CD4-positive, alpha-beta T cell (primary cell): ENCODE measurements at regions not wholly inside any gene's neighbourhood (a gene's known extent, or its start where the extent isn't known, plus 50 kb on each side); places are given as distances from the start of the nearest gene placed in this dataset.

Experiments used
- ATAC-seq: fragments of 200-7000 bp; cut with Tn5 transposase; one replicate; pipeline ENCODE4 v1.10.0; 2022; ENCODE audit warnings: mild to moderate bottlenecking; ENCODE audit not compliant: poor library complexity
- CTCF ChIA-PET: fragments of 350-600 bp; sonication (Branson Sonifier 250); formaldehyde crosslinking; loops from one replicate; lab custom pipeline; 2021; ENCODE audit warnings: antibody characterized with exemption, inconsistent platforms; lab: Charles Lee
- POLR2A ChIA-PET: fragments of 350-600 bp; sonication (Branson Sonifier 250); formaldehyde crosslinking; loops from one replicate; lab custom pipeline; 2021; ENCODE audit warnings: antibody characterized with exemption, inconsistent platforms; lab: Charles Lee
- DNase-seq, 14 experiments: peaks; one replicate each; pipeline ENCODE4 v3.0.0-alpha.2; 2013 to 2020; ENCODE audit warnings: mixed read lengths in 2 of 14
- H3K27ac ChIP-seq, 2 donors: one replicate each; pipeline versions ENCODE4 v1.5.1 to v1.7.0; 2013; ENCODE audit warnings: low read length in 2 of 2, low read depth in 1 of 2, mild to moderate bottlenecking in 1 of 2
- H3K27me3 ChIP-seq, 2 experiments: 1 replicate in 1 of 2; 2 replicates in 1 of 2; pipeline versions ENCODE4 v1.6.1 to v1.7.0; 2013; ENCODE audit warnings: low read length in 2 of 2, control low read depth in 1 of 2, mild to moderate bottlenecking in 1 of 2, moderate library complexity in 1 of 2; ENCODE audit not compliant: insufficient read depth in 2 of 2, control insufficient read depth in 1 of 2
- H3K36me3 ChIP-seq: one replicate; pipeline ENCODE4 v1.6.1; 2013; ENCODE audit warnings: low read length, control low read depth; ENCODE audit not compliant: insufficient read depth
- H3K4me1 ChIP-seq: one replicate; pipeline ENCODE4 v1.6.1; 2013; ENCODE audit warnings: low read length, control low read depth; ENCODE audit not compliant: insufficient read depth
- H3K4me3 ChIP-seq: one replicate; pipeline ENCODE4 v1.5.1; 2013; ENCODE audit warnings: mild to moderate bottlenecking, low read length, moderate library complexity
- H3K9me3 ChIP-seq, 2 experiments: 1 replicate in 1 of 2; 2 replicates in 1 of 2; pipeline versions ENCODE4 v1.6.1 to v1.7.0; 2013; ENCODE audit warnings: low read length in 2 of 2, mild to moderate bottlenecking in 2 of 2, control low read depth in 1 of 2, moderate library complexity in 1 of 2; ENCODE audit not compliant: control insufficient read depth in 1 of 2, insufficient read depth in 1 of 2
- H3K27ac Mint-ChIP-seq: one replicate; pipeline ENCODE4 v1.8.0; 2020; ENCODE audit warnings: mixed read lengths
- H3K27me3 Mint-ChIP-seq: one replicate; pipeline ENCODE4 v1.8.0; 2021; ENCODE audit warnings: mixed read lengths
- H3K36me3 Mint-ChIP-seq: one replicate; pipeline ENCODE4 v1.8.0; 2021; ENCODE audit warnings: low read depth, mixed read lengths
- H3K4me1 Mint-ChIP-seq: one replicate; pipeline ENCODE4 v1.8.0; 2021; ENCODE audit warnings: low read depth, mixed read lengths
- H3K4me3 Mint-ChIP-seq: one replicate; pipeline ENCODE4 v1.8.0; 2020; ENCODE audit warnings: mild to moderate bottlenecking, mixed read lengths
- H3K9me3 Mint-ChIP-seq: one replicate; pipeline ENCODE4 v1.8.0; 2020; ENCODE audit warnings: mixed read lengths
- intact Hi-C, 2 experiments: fragments of 100-400 bp; cut with DNase I in 1 of 2; cut with micrococcal nuclease in 1 of 2; formaldehyde crosslinking; loops; one replicate each; pipeline versions ENCODE4 v1.15.1 to v1.9.0; 2023 to 2025; cut with DNase I, micrococcal nuclease
- TF ChIP-seq, protein P1 (sequence below): fragments of 200-600 bp; IDR thresholded peaks from one replicate; pipeline ENCODE4 v1.8.0; 2022; ENCODE audit warnings: antibody characterized with exemption, mild to moderate bottlenecking

GRCh38 chrX:34884817-34885216 is 57.8 kb upstream of the FAM47B start:
- H3K36me3 Mint-ChIP-seq, result no peaks in the 10 kb centered on the region
- H3K27me3 ChIP-seq, result no peaks in the 10 kb centered on the region
- H3K4me1 ChIP-seq, result no peaks in the 10 kb centered on the region
- DNase-seq, result no peak
- no peaks in the 10 kb centered on the region for H3K9me3 ChIP-seq
- ChIA-PET POLR2A (no interaction called here), CTCF (interaction anchor here (1.0 kb wide), 1 partner anchor 11 kb away, joined by 3 read pairs; no protein-coding TSS in a partner anchor)
- no peak overlapping the region for H3K4me3 ChIP-seq
- H3K36me3 ChIP-seq, result no peaks in the 10 kb centered on the region
- no peak overlapping the region for H3K4me3 Mint-ChIP-seq
- TF ChIP-seq, protein P1, sequence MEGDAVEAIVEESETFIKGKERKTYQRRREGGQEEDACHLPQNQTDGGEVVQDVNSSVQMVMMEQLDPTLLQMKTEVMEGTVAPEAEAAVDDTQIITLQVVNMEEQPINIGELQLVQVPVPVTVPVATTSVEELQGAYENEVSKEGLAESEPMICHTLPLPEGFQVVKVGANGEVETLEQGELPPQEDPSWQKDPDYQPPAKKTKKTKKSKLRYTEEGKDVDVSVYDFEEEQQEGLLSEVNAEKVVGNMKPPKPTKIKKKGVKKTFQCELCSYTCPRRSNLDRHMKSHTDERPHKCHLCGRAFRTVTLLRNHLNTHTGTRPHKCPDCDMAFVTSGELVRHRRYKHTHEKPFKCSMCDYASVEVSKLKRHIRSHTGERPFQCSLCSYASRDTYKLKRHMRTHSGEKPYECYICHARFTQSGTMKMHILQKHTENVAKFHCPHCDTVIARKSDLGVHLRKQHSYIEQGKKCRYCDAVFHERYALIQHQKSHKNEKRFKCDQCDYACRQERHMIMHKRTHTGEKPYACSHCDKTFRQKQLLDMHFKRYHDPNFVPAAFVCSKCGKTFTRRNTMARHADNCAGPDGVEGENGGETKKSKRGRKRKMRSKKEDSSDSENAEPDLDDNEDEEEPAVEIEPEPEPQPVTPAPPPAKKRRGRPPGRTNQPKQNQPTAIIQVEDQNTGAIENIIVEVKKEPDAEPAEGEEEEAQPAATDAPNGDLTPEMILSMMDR, result no peak
- H3K9me3 Mint-ChIP-seq, result no peaks in the 10 kb centered on the region
- H3K27ac Mint-ChIP-seq, result no peak overlapping the region
- H3K27me3 Mint-ChIP-seq, result no peaks in the 10 kb centered on the region
- no peaks in the 10 kb centered on the region for H3K4me1 Mint-ChIP-seq
- intact Hi-C loops, result no loop called here
- ATAC-seq, result no peak
- H3K27ac ChIP-seq, result no peak overlapping the region

GRCh38 chrX:34886011-34886410 is 56.6 kb upstream of the FAM47B start:
- H3K9me3 ChIP-seq, result no peaks in the 10 kb centered on the region
- ChIA-PET CTCF (no interaction called here), POLR2A (no interaction called here)
- TF ChIP-seq, protein P1, result no peak
- intact Hi-C loops, result no loop called here
- no peaks in the 10 kb centered on the region for H3K36me3 Mint-ChIP-seq
- ATAC-seq (no peak), DNase-seq (no peak)
- no peaks in the 10 kb centered on the region for H3K36me3 ChIP-seq
- no peak overlapping the region for H3K4me3 Mint-ChIP-seq
- no peaks in the 10 kb centered on the region for H3K4me1 ChIP-seq
- H3K27ac Mint-ChIP-seq, result no peak overlapping the region
- no peaks in the 10 kb centered on the region for H3K27me3 ChIP-seq
- H3K4me3 ChIP-seq, result no peak overlapping the region
- no peaks in the 10 kb centered on the region for H3K4me1 Mint-ChIP-seq
- H3K27me3 Mint-ChIP-seq, result no peaks in the 10 kb centered on the region
- no peaks in the 10 kb centered on the region for H3K9me3 Mint-ChIP-seq
- no peak overlapping the region for H3K27ac ChIP-seq

GRCh38 chrX:34891391-34891790 is 51.2 kb upstream of the FAM47B start:
- no peaks in the 10 kb centered on the region for H3K4me1 Mint-ChIP-seq

More at GRCh38 chrX:34891391-34891790, 51.2 kb upstream of the FAM47B start:
- no peak overlapping the region for H3K27ac ChIP-seq
- intact Hi-C loops, result no loop called here
- DNase-seq, result no peak
- H3K4me3 ChIP-seq, result no peak overlapping the region
- Mint-ChIP-seq H3K27ac (no peak overlapping the region), H3K36me3 (no peaks in the 10 kb centered on the region), H3K4me3 (no peak overlapping the region), H3K27me3 (no peaks in the 10 kb centered on the region), H3K9me3 (no peaks in the 10 kb centered on the region)
- no peaks in the 10 kb centered on the region for H3K36me3 ChIP-seq
- H3K27me3 ChIP-seq, result no peaks in the 10 kb centered on the region
- POLR2A ChIA-PET, result no interaction called here
- CTCF ChIA-PET, result no interaction called here
- no peaks in the 10 kb centered on the region for H3K4me1 ChIP-seq
- TF ChIP-seq, protein P1, result no peak
- ATAC-seq, result no peak
- no peaks in the 10 kb centered on the region for H3K9me3 ChIP-seq
